ENCODE measurements at regions not wholly inside any gene's neighbourhood (a gene's known extent, or its start where the extent isn't known, plus 50 kb on each side); places are given as distances from the start of the nearest gene placed in this dataset.
"Not testable (repeated sequence)": the region's sequence is repeated elsewhere in the genome, so short reads cannot be mapped to it uniquely, and the experiment has no call there.

- H3K9me3 Mint-ChIP-seq, result peaks cover 13% of the 10 kb centered on the region
- not testable (repeated sequence) for H3K4me3 Mint-ChIP-seq; H3K27ac Mint-ChIP-seq; H3K4me1 Mint-ChIP-seq (ENCODE audit: low read depth); H3K36me3 Mint-ChIP-seq (ENCODE audit: low read depth); DNase-seq; H3K27me3 Mint-ChIP-seq
Observed at GRCh38 chr3:20989653-20990052, 761.4 kb downstream of the ZNF385D start.

- DNase-seq, result no peak
- no peak overlapping the region for H3K4me3 Mint-ChIP-seq
Observed at GRCh38 chr3:20984594-20985205, 766.3 kb downstream of the ZNF385D start.

GRCh38 chr3:20975188-20975651 lies 775.8 kb downstream of the ZNF385D start:
- no peaks in the 10 kb centered on the region for H3K36me3 Mint-ChIP-seq (ENCODE audit: low read depth)
- H3K27me3 Mint-ChIP-seq, result no peaks in the 10 kb centered on the region
- peaks cover 22% of the 10 kb centered on the region for H3K9me3 Mint-ChIP-seq
- H3K4me3 Mint-ChIP-seq, result no peak overlapping the region
- no peak overlapping the region for H3K27ac Mint-ChIP-seq
- DNase-seq, result no peak
- H3K4me1 Mint-ChIP-seq (ENCODE audit: low read depth), result no peaks in the 10 kb centered on the region

More at GRCh38 chr3:20984594-20985205, 766.3 kb downstream of the ZNF385D start:
- no peaks in the 10 kb centered on the region for H3K27me3 Mint-ChIP-seq
- H3K4me1 Mint-ChIP-seq (ENCODE audit: low read depth), result no peaks in the 10 kb centered on the region
- H3K27ac Mint-ChIP-seq, result no peak overlapping the region
- H3K9me3 Mint-ChIP-seq, result peaks cover 16% of the 10 kb centered on the region
- no peaks in the 10 kb centered on the region for H3K36me3 Mint-ChIP-seq (ENCODE audit: low read depth)

- Mint-ChIP-seq H3K4me3 (no peak overlapping the region), H3K27me3 (no peaks in the 10 kb centered on the region), H3K36me3 (ENCODE audit: low read depth) (no peaks in the 10 kb centered on the region), H3K27ac (no peak overlapping the region), H3K9me3 (peaks cover 24% of the 10 kb centered on the region), H3K4me1 (ENCODE audit: low read depth) (no peaks in the 10 kb centered on the region)
- no peak for DNase-seq
Observed at GRCh38 chr3:20974396-20974795, 776.6 kb downstream of the ZNF385D start.

- DNase-seq; H3K4me3 Mint-ChIP-seq; H3K4me1 Mint-ChIP-seq (ENCODE audit: low read depth); H3K27ac Mint-ChIP-seq; H3K27me3 Mint-ChIP-seq; H3K36me3 Mint-ChIP-seq (ENCODE audit: low read depth): not testable (repeated sequence)
- peaks cover 26% of the 10 kb centered on the region for H3K9me3 Mint-ChIP-seq
Observed at GRCh38 chr3:20970807-20971206, 780.2 kb downstream of the ZNF385D start.

GRCh38 chr3:20967485-20967884 lies 781.5 kb upstream of the SGO1 start:
- not testable (repeated sequence) for H3K27me3 Mint-ChIP-seq; H3K27ac Mint-ChIP-seq; H3K4me1 Mint-ChIP-seq (ENCODE audit: low read depth); H3K36me3 Mint-ChIP-seq (ENCODE audit: low read depth); H3K4me3 Mint-ChIP-seq; DNase-seq
- peaks cover 26% of the 10 kb centered on the region for H3K9me3 Mint-ChIP-seq

GRCh38 chr3:20958161-20958560 lies 772.2 kb upstream of the SGO1 start:
- H3K27ac Mint-ChIP-seq, result no peak overlapping the region

GRCh38 chr3:20945892-20946291 lies 759.9 kb upstream of the SGO1 start:
- H3K27me3 Mint-ChIP-seq, result no peaks in the 10 kb centered on the region
- peaks cover 19% of the 10 kb centered on the region for H3K9me3 Mint-ChIP-seq
- H3K4me3 Mint-ChIP-seq, result no peak overlapping the region
- H3K27ac Mint-ChIP-seq, result no peak overlapping the region
- no peaks in the 10 kb centered on the region for H3K4me1 Mint-ChIP-seq (ENCODE audit: low read depth)
- no peaks in the 10 kb centered on the region for H3K36me3 Mint-ChIP-seq (ENCODE audit: low read depth)
- no peak for DNase-seq

More at GRCh38 chr3:20958161-20958560, 772.2 kb upstream of the SGO1 start:
- H3K36me3 Mint-ChIP-seq (ENCODE audit: low read depth), result no peaks in the 10 kb centered on the region
- peaks cover 17% of the 10 kb centered on the region for H3K9me3 Mint-ChIP-seq
- H3K4me3 Mint-ChIP-seq, result no peak overlapping the region
- H3K4me1 Mint-ChIP-seq (ENCODE audit: low read depth), result no peaks in the 10 kb centered on the region
- no peak for DNase-seq
- no peaks in the 10 kb centered on the region for H3K27me3 Mint-ChIP-seq

GRCh38 chr3:20935791-20936190 lies 749.8 kb upstream of the SGO1 start:
- peaks cover 9% of the 10 kb centered on the region for H3K9me3 Mint-ChIP-seq
- no peak overlapping the region for H3K4me3 Mint-ChIP-seq
- no peaks in the 10 kb centered on the region for H3K36me3 Mint-ChIP-seq (ENCODE audit: low read depth)
- no peaks in the 10 kb centered on the region for H3K27me3 Mint-ChIP-seq
- no peak for DNase-seq
- no peak overlapping the region for H3K27ac Mint-ChIP-seq
- no peaks in the 10 kb centered on the region for H3K4me1 Mint-ChIP-seq (ENCODE audit: low read depth)

- Mint-ChIP-seq H3K4me1 (ENCODE audit: low read depth) (no peaks in the 10 kb centered on the region), H3K27ac (no peak overlapping the region), H3K36me3 (ENCODE audit: low read depth) (no peaks in the 10 kb centered on the region), H3K27me3 (no peaks in the 10 kb centered on the region), H3K9me3 (peaks cover 15% of the 10 kb centered on the region), H3K4me3 (no peak overlapping the region)
- DNase-seq, result no peak
Observed at GRCh38 chr3:20931834-20932233, 745.8 kb upstream of the SGO1 start.

GRCh38 chr3:20930034-20930433 lies 744.0 kb upstream of the SGO1 start:
- no peaks in the 10 kb centered on the region for H3K27me3 Mint-ChIP-seq
- DNase-seq, result no peak
- H3K27ac Mint-ChIP-seq, result no peak overlapping the region
- H3K9me3 Mint-ChIP-seq, result peaks cover 18% of the 10 kb centered on the region
- no peaks in the 10 kb centered on the region for H3K4me1 Mint-ChIP-seq (ENCODE audit: low read depth)
- H3K36me3 Mint-ChIP-seq (ENCODE audit: low read depth), result no peaks in the 10 kb centered on the region
- H3K4me3 Mint-ChIP-seq, result no peak overlapping the region

GRCh38 chr3:20924646-20925385 lies 738.8 kb upstream of the SGO1 start:
- Mint-ChIP-seq H3K4me1 (ENCODE audit: low read depth) (no peaks in the 10 kb centered on the region), H3K27me3 (no peaks in the 10 kb centered on the region), H3K36me3 (ENCODE audit: low read depth) (no peaks in the 10 kb centered on the region), H3K9me3 (peaks cover 39% of the 10 kb centered on the region), H3K27ac (no peak overlapping the region), H3K4me3 (no peak overlapping the region)
- DNase-seq, result no peak

GRCh38 chr3:20921112-20921511 lies 735.1 kb upstream of the SGO1 start:
- H3K4me3 Mint-ChIP-seq; H3K4me1 Mint-ChIP-seq (ENCODE audit: low read depth): not testable (repeated sequence)

GRCh38 chr3:20916951-20917606 lies 731.1 kb upstream of the SGO1 start:
- H3K36me3 Mint-ChIP-seq (ENCODE audit: low read depth), result no peaks in the 10 kb centered on the region
- H3K4me1 Mint-ChIP-seq (ENCODE audit: low read depth), result no peaks in the 10 kb centered on the region
- no peak overlapping the region for H3K27ac Mint-ChIP-seq
- DNase-seq, result no peak
- H3K9me3 Mint-ChIP-seq, result peaks cover 51% of the 10 kb centered on the region
- H3K27me3 Mint-ChIP-seq, result no peaks in the 10 kb centered on the region
- H3K4me3 Mint-ChIP-seq, result no peak overlapping the region

More at GRCh38 chr3:20921112-20921511, 735.1 kb upstream of the SGO1 start:
- not testable (repeated sequence) for DNase-seq; H3K36me3 Mint-ChIP-seq (ENCODE audit: low read depth); H3K27me3 Mint-ChIP-seq; H3K27ac Mint-ChIP-seq
- peaks cover 58% of the 10 kb centered on the region for H3K9me3 Mint-ChIP-seq

- no peaks in the 10 kb centered on the region for H3K36me3 Mint-ChIP-seq (ENCODE audit: low read depth)
- H3K4me3 Mint-ChIP-seq, result no peak overlapping the region
- no peaks in the 10 kb centered on the region for H3K4me1 Mint-ChIP-seq (ENCODE audit: low read depth)
- H3K9me3 Mint-ChIP-seq, result peaks cover 51% of the 10 kb centered on the region
- DNase-seq, result no peak
- H3K27ac Mint-ChIP-seq, result no peak overlapping the region
- H3K27me3 Mint-ChIP-seq, result no peaks in the 10 kb centered on the region
Observed at GRCh38 chr3:20914310-20914709, 728.3 kb upstream of the SGO1 start.
